Eye (tissue), 1 donor: ENCODE measurements at regions not wholly inside any gene's neighbourhood (a gene's known extent, or its start where the extent isn't known, plus 50 kb on each side); places are given as distances from the start of the nearest gene placed in this dataset.
"Not testable (repeated sequence)": the region's sequence is repeated elsewhere in the genome, so short reads cannot be mapped to it uniquely, and the experiment has no call there.

ENCODE experiments used
- DNase-seq: peaks from one replicate; pipeline ENCODE4 v3.0.0-alpha.2; 2015

GRCh38 chr3:104436506-104436905 is 930.2 kb upstream of the ALCAM start:
- DNase-seq, result no peak

- peak; percentile 21 for DNase-seq
Observed at GRCh38 chr3:104437131-104437750, 929.5 kb upstream of the ALCAM start.

- peak; percentile 57 for DNase-seq
Observed at GRCh38 chr3:104437891-104438290, 928.8 kb upstream of the ALCAM start.

GRCh38 chr3:104438706-104439105 is 928.0 kb upstream of the ALCAM start:
- no peak for DNase-seq

GRCh38 chr3:104445252-104445919 is 921.3 kb upstream of the ALCAM start:
- DNase-seq, result not testable (repeated sequence)

GRCh38 chr3:104447681-104448080 is 919.0 kb upstream of the ALCAM start:
- DNase-seq, result no peak

- DNase-seq, result no peak
Observed at GRCh38 chr3:104452697-104453096, 914.0 kb upstream of the ALCAM start.

GRCh38 chr3:104458657-104459056 is 908.1 kb upstream of the ALCAM start:
- DNase-seq, result no peak

GRCh38 chr3:104460477-104461406 is 906.0 kb upstream of the ALCAM start:
- DNase-seq, result peak; percentile 56

GRCh38 chr3:104461431-104461830 is 905.3 kb upstream of the ALCAM start:
- peak; percentile 6 for DNase-seq

GRCh38 chr3:104472221-104472620 is 894.5 kb upstream of the ALCAM start:
- no peak for DNase-seq

GRCh38 chr3:104474011-104474410 is 892.7 kb upstream of the ALCAM start:
- no peak for DNase-seq

GRCh38 chr3:104503022-104503421 is 863.7 kb upstream of the ALCAM start:
- DNase-seq, result no peak

- DNase-seq, result peak; percentile 26
Observed at GRCh38 chr3:104510131-104510849, 856.4 kb upstream of the ALCAM start.

- no peak for DNase-seq
Observed at GRCh38 chr3:104514371-104514770, 852.3 kb upstream of the ALCAM start.

- no peak for DNase-seq
Observed at GRCh38 chr3:104514776-104515175, 851.9 kb upstream of the ALCAM start.

GRCh38 chr3:104519068-104519467 is 847.6 kb upstream of the ALCAM start:
- DNase-seq, result no peak

- DNase-seq, result no peak
Observed at GRCh38 chr3:104519468-104520227, 847.1 kb upstream of the ALCAM start.

- no peak for DNase-seq
Observed at GRCh38 chr3:104520228-104520655, 846.5 kb upstream of the ALCAM start.

GRCh38 chr3:104521606-104522336 is 844.9 kb upstream of the ALCAM start:
- no peak for DNase-seq

GRCh38 chr3:104523136-104523535 is 843.6 kb upstream of the ALCAM start:
- no peak for DNase-seq
